PFSK-1 (cell line): ENCODE measurements at regions not wholly inside any gene's neighbourhood (a gene's known extent, or its start where the extent isn't known, plus 50 kb on each side); places are given as distances from the start of the nearest gene placed in this dataset.

Experiments
- FOXP2 ChIP-seq: optimal IDR thresholded peaks from 2 replicates; pipeline ENCODE3; 2011; ENCODE audit warnings: borderline replicate concordance, control low read depth, inconsistent platforms; ENCODE audit not compliant: insufficient read depth; ENCODE audit errors: extremely low read length, extremely low read depth
- POLR2AphosphoS5 ChIP-seq: IDR thresholded peaks from 2 replicates; pipeline ENCODE4 v1.6.1; 2012; ENCODE audit warnings: low read depth, mild to moderate bottlenecking, control low read depth, low read length, moderate library complexity
- REST ChIP-seq, 2 experiments: IDR thresholded peaks; 2 replicates each; pipeline versions ENCODE4 v1.6.1 to v1.8.0; 2011 to 2012; ENCODE audit warnings: low read depth in 2 of 2, low read length in 2 of 2, control low read depth in 1 of 2, inconsistent platforms in 1 of 2, mild to moderate bottlenecking in 1 of 2, moderate library complexity in 1 of 2; ENCODE audit not compliant: insufficient read depth in 1 of 2
- SIN3A ChIP-seq: IDR thresholded peaks from 2 replicates; pipeline ENCODE4 v1.6.1; 2012; ENCODE audit warnings: mild to moderate bottlenecking, low read length, moderate library complexity, borderline replicate concordance; ENCODE audit not compliant: insufficient read depth
- TAF1 ChIP-seq: IDR thresholded peaks from 2 replicates; pipeline ENCODE4 v1.6.1; 2012; ENCODE audit warnings: low read length, control low read depth, borderline replicate concordance; ENCODE audit not compliant: insufficient read depth

DNA sequence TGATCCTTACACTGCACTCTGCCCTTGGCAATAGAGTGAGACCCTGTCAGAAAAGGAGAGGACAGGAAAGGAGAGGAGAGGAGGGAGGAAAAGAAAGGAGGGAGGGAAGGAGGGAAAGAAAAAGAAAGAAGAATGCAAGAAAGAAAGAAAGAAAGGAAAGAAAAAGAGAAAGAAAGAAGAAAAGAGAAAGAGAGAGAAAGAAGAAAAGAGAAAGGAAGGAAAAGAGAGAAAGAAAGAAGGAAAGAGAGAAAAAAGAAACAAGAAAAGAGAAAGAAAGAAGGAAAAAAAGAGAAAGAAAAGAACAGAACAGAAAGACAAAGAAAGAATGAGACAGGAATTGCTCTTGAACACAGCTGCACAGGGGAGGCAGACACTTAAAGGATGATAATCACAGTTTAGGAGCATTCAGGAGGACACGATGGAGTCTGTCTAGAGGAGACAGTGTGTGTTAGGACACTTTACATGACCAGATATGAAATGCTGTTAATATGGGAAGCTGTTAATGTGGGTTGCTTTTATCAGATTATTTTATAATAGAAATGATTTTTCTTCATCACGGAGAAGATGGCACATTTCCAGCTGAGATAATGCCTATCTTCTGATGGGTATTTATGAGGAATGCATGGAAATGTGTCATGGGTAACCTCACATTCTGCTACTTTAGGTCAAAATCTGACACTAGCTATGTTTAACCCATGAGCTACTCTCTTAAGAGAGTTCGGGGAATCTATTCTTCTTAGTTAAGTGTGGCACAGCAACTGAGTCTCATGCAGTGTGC lies 160.5 kb downstream of the BAMBI start:
- TF ChIP-seq TAF1 = no peak
- TF ChIP-seq POLR2AphosphoS5 = no peak
- TF ChIP-seq FOXP2 = no peak
- TF ChIP-seq SIN3A = no peak
- TF ChIP-seq REST (IDR thresholded peaks at IDR 0.05; ENCODE audit: insufficient read depth in 1 of 2, low read depth in 2 of 2, low read length in 2 of 2) = no peak
